HL-60 (cell line): ENCODE measurements at regions not wholly inside any gene's neighbourhood (a gene's known extent, or its start where the extent isn't known, plus 50 kb on each side); places are given as distances from the start of the nearest gene placed in this dataset.

Experiments used
- DNase-seq, 2 experiments: peaks; one replicate each; pipeline ENCODE4 v3.0.0-alpha.2; 2010 to 2020; ENCODE audit warnings: low read depth in 1 of 2, low spot score in 1 of 2
- H3K27ac ChIP-seq: fragments of 250-450 bp; sonication (Bioruptor Pico); replicated peaks from 2 replicates; pipeline ENCODE4 v1.5.1; 2020; ENCODE audit warnings: mild to moderate bottlenecking, moderate library complexity
- H3K27me3 ChIP-seq: fragments of 250-450 bp; sonication (Bioruptor Pico); 2 replicates; pipeline ENCODE4 v1.5.1; 2021; ENCODE audit warnings: mild to moderate bottlenecking, moderate library complexity; ENCODE audit not compliant: insufficient read depth, poor library complexity, severe bottlenecking
- H3K4me3 ChIP-seq: replicated peaks from 2 replicates; pipeline ENCODE4 v1.5.1; 2011; ENCODE audit warnings: mild to moderate bottlenecking, control low read depth, low read length; ENCODE audit not compliant: insufficient read depth
- GABPA ChIP-seq: IDR thresholded peaks from 2 replicates; pipeline ENCODE4 v1.6.1; 2012; ENCODE audit warnings: low read depth
- POLR2AphosphoS5 ChIP-seq: IDR thresholded peaks from 2 replicates; pipeline ENCODE4 v1.6.1; 2012; ENCODE audit warnings: low read depth
- SPI1 ChIP-seq: IDR thresholded peaks from 2 replicates; pipeline ENCODE4 v1.6.1; 2012; ENCODE audit warnings: low read depth, mild to moderate bottlenecking, borderline replicate concordance
- TF ChIP-seq, protein P1 (sequence below): IDR thresholded peaks from 2 replicates; pipeline ENCODE4 v1.6.1; 2012; ENCODE audit warnings: low read depth; ENCODE audit not compliant: insufficient replicate concordance
- TF ChIP-seq, protein P2 (sequence below): IDR thresholded peaks from one replicate; pipeline ENCODE4 v1.5.1; 2011; ENCODE audit warnings: low read length, control low read depth, inconsistent platforms; ENCODE audit not compliant: insufficient read depth

DNA sequence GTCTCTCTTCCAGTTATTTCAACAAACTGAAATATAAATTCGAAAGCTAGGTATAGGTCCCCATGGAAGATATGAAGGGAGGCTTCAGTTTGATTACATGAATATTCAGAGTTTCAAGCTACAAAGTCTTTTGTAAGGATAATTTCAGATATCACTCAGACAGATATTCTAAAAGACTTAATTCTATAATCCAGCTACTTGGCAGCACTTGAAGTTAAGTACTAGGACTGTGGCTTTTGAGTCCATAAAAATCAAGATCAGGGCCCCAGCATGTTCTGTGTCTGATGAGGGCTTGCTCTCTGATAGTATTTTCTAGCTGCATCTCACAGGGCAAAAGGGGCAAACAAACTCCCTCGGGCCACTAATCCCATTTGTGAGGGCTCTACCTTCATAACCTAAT lies 160.6 kb upstream of the IRS2 start:
- H3K27me3 ChIP-seq = no peaks in the 10 kb centered on the region
- no peak overlapping the region for H3K27ac ChIP-seq
- TF ChIP-seq, protein P1, sequence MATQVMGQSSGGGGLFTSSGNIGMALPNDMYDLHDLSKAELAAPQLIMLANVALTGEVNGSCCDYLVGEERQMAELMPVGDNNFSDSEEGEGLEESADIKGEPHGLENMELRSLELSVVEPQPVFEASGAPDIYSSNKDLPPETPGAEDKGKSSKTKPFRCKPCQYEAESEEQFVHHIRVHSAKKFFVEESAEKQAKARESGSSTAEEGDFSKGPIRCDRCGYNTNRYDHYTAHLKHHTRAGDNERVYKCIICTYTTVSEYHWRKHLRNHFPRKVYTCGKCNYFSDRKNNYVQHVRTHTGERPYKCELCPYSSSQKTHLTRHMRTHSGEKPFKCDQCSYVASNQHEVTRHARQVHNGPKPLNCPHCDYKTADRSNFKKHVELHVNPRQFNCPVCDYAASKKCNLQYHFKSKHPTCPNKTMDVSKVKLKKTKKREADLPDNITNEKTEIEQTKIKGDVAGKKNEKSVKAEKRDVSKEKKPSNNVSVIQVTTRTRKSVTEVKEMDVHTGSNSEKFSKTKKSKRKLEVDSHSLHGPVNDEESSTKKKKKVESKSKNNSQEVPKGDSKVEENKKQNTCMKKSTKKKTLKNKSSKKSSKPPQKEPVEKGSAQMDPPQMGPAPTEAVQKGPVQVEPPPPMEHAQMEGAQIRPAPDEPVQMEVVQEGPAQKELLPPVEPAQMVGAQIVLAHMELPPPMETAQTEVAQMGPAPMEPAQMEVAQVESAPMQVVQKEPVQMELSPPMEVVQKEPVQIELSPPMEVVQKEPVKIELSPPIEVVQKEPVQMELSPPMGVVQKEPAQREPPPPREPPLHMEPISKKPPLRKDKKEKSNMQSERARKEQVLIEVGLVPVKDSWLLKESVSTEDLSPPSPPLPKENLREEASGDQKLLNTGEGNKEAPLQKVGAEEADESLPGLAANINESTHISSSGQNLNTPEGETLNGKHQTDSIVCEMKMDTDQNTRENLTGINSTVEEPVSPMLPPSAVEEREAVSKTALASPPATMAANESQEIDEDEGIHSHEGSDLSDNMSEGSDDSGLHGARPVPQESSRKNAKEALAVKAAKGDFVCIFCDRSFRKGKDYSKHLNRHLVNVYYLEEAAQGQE = no peak
- TF ChIP-seq SPI1 (no peak), POLR2AphosphoS5 (no peak), GABPA (no peak)
- TF ChIP-seq, protein P2, sequence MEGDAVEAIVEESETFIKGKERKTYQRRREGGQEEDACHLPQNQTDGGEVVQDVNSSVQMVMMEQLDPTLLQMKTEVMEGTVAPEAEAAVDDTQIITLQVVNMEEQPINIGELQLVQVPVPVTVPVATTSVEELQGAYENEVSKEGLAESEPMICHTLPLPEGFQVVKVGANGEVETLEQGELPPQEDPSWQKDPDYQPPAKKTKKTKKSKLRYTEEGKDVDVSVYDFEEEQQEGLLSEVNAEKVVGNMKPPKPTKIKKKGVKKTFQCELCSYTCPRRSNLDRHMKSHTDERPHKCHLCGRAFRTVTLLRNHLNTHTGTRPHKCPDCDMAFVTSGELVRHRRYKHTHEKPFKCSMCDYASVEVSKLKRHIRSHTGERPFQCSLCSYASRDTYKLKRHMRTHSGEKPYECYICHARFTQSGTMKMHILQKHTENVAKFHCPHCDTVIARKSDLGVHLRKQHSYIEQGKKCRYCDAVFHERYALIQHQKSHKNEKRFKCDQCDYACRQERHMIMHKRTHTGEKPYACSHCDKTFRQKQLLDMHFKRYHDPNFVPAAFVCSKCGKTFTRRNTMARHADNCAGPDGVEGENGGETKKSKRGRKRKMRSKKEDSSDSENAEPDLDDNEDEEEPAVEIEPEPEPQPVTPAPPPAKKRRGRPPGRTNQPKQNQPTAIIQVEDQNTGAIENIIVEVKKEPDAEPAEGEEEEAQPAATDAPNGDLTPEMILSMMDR = no peak
- no peak overlapping the region for H3K4me3 ChIP-seq
- no peak for DNase-seq

DNA sequence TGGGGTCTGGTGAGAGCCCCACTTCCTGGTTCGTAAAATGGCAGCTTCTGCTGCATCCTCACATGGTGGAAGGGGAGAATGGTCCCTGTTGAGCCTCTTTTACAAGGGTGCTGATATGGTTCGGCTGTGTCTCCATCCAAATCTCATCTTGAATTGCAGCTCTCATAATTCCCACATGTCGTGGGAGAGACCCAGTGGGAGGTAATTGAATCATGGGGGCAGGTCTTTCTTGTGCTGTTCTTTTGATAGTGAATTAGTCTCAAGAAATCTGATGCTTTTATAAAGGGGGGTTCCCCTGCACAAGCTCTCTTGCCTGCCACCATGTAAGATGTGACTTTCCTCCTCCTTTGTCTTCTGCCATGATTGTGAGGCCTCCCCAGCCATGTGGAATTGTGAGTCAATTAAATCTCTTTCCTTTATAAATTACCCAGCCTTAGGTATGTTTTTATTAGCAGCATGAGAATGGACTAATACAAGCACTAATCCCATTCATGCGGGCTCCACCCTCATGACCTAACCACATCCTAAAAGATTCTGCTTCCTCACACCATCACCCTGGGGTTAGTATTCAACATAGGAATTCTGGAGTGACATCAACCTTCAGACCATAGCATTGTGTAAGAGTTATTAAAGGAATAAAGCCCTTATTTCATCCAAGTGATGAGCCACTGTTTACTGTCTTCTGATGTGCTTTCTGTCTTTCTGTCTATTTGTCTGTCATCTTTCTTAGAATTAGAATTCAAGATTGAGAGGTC lies 159.0 kb upstream of the IRS2 start:
- TF ChIP-seq GABPA (no peak), SPI1 (no peak), POLR2AphosphoS5 (no peak)
- TF ChIP-seq, protein P2 = no peak
- TF ChIP-seq, protein P1 = no peak
- no peak overlapping the region for H3K4me3 ChIP-seq
- H3K27me3 ChIP-seq = no peaks in the 10 kb centered on the region
- DNase-seq = no peak
- H3K27ac ChIP-seq = no peak overlapping the region

DNA sequence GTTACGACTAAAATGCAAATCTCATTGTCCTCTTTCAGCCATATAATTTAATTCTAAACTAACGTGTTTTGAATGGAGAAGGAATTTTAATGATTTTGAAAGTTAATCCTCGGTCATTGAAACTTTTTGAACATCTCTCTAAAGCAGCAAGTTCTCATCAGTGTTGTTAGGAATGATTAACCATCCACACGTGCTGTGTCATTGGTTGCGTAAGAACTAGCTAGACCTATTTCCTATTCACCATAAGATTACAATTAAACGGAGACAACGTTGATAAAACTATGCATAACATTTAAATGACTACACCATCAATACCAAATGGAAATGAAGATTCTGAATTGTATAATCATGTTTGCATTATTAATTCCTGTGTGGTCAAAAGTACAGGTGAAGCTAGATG lies 155.6 kb upstream of the IRS2 start:
- H3K27ac ChIP-seq = no peak overlapping the region
- no peaks in the 10 kb centered on the region for H3K27me3 ChIP-seq
- TF ChIP-seq GABPA (no peak), POLR2AphosphoS5 (no peak), SPI1 (no peak)
- TF ChIP-seq, protein P1 = no peak
- TF ChIP-seq, protein P2 = no peak
- DNase-seq = peak; percentile 8 to 26
- H3K4me3 ChIP-seq = no peak overlapping the region
